Keratinocyte (primary cell): ENCODE measurements at regions not wholly inside any gene's neighbourhood (a gene's known extent, or its start where the extent isn't known, plus 50 kb on each side); places are given as distances from the start of the nearest gene placed in this dataset.
A peak's percentile ranks its signal among the peaks of the same experiment; 100 is the strongest.

Source experiments
- DNase-seq: peaks from one replicate; pipeline ENCODE4 v3.0.0-alpha.2; 2011; ENCODE audit warnings: low read depth, missing footprints, low spot score
- FAIRE-seq: peaks from 2 replicates; lab custom pipeline; 2011; peaks lifted over from hg19 to GRCh38; lab: Jason Lieb, UNC
- H2AFZ ChIP-seq: 2 replicates; pipeline ENCODE4 v1.6.0; 2012; ENCODE audit warnings: low read length, control low read depth, inconsistent platforms; ENCODE audit not compliant: control insufficient read depth
- H3K27ac ChIP-seq: 2 replicates; pipeline ENCODE4 v1.5.1; 2011; ENCODE audit warnings: low read length; ENCODE audit not compliant: control insufficient read depth, insufficient read depth
- H3K27me3 ChIP-seq: 3 replicates; pipeline ENCODE4 v1.6.0; 2011; ENCODE audit warnings: low read length; ENCODE audit not compliant: control insufficient read depth, insufficient read depth; ENCODE audit errors: extremely low read depth
- H3K36me3 ChIP-seq, 2 experiments: 2 replicates in 1 of 2; 3 replicates in 1 of 2; pipeline ENCODE4 v1.5.1; 2011; ENCODE audit warnings: low read length in 2 of 2, mild to moderate bottlenecking in 1 of 2; ENCODE audit not compliant: control insufficient read depth in 2 of 2, insufficient read depth in 2 of 2; ENCODE audit errors: extremely low read depth in 1 of 2
- H3K4me1 ChIP-seq: 3 replicates; pipeline ENCODE4 v1.5.1; 2011; ENCODE audit warnings: low read length; ENCODE audit not compliant: control insufficient read depth, insufficient read depth; ENCODE audit errors: extremely low read depth
- H3K4me2 ChIP-seq: 3 replicates; pipeline ENCODE4 v1.6.0; 2011; ENCODE audit warnings: low read depth, low read length; ENCODE audit not compliant: control insufficient read depth, insufficient read depth; ENCODE audit errors: extremely low read depth
- H3K4me3 ChIP-seq, 3 experiments: fragments of 200-600 bp in 1 of 3; sonication (generic) in 1 of 3; 2 replicates in 2 of 3; 3 replicates in 1 of 3; pipeline ENCODE4 v1.5.1; 2011 to 2016; ENCODE audit warnings: low read length in 3 of 3, mild to moderate bottlenecking in 3 of 3, control low read depth in 2 of 3, inconsistent platforms in 1 of 3, low read depth in 1 of 3, mixed read lengths in 1 of 3, mixed run types in 1 of 3, moderate library complexity in 1 of 3; ENCODE audit not compliant: control insufficient read depth in 2 of 3, insufficient read depth in 2 of 3; ENCODE audit errors: extremely low read depth in 1 of 3
- H3K79me2 ChIP-seq: 2 replicates; pipeline ENCODE4 v1.6.0; 2012; ENCODE audit warnings: low read length; ENCODE audit not compliant: control insufficient read depth, insufficient read depth
- H3K9ac ChIP-seq: 3 replicates; pipeline ENCODE4 v1.6.0; 2011; ENCODE audit warnings: low read length; ENCODE audit not compliant: control insufficient read depth, insufficient read depth; ENCODE audit errors: extremely low read depth
- H3K9me1 ChIP-seq: 3 replicates; pipeline ENCODE4 v1.6.0; 2011; ENCODE audit warnings: low read length; ENCODE audit not compliant: control insufficient read depth, insufficient read depth; ENCODE audit errors: extremely low read depth
- H3K9me3 ChIP-seq: 2 replicates; pipeline ENCODE4 v1.5.1; 2012; ENCODE audit warnings: low read depth, low read length; ENCODE audit not compliant: control insufficient read depth
- H4K20me1 ChIP-seq: 3 replicates; pipeline ENCODE4 v1.6.0; 2011; ENCODE audit warnings: low read length; ENCODE audit not compliant: control insufficient read depth, insufficient read depth; ENCODE audit errors: extremely low read depth
- EZH2 ChIP-seq: IDR thresholded peaks from one replicate; pipeline ENCODE4 v1.6.1; 2012; ENCODE audit warnings: inconsistent platforms, mild to moderate bottlenecking, low read length, moderate library complexity
- dilution Hi-C: fragments of 300-500 bp; cut with MboI; formaldehyde crosslinking; loops from one replicate; pipeline ENCODE4 v1.7.0; 2020; ENCODE audit warnings: low sequenced_read_pairs; ENCODE audit not compliant: extremely low pct_ligation_motif_present
- TF ChIP-seq, protein P1 (sequence below), 3 experiments: IDR thresholded peaks in 1 of 3; conservative IDR thresholded peaks in 1 of 3; optimal IDR thresholded peaks in 1 of 3; 2 replicates in 2 of 3; 3 replicates in 1 of 3; pipeline versions ENCODE3 to v1.5.1; 2011; ENCODE audit warnings: low read length in 3 of 3, mild to moderate bottlenecking in 3 of 3, moderate library complexity in 2 of 3, control low read depth in 1 of 3, inconsistent platforms in 1 of 3; ENCODE audit not compliant: insufficient read depth in 2 of 3; ENCODE audit errors: extremely low read depth in 1 of 3

DNA sequence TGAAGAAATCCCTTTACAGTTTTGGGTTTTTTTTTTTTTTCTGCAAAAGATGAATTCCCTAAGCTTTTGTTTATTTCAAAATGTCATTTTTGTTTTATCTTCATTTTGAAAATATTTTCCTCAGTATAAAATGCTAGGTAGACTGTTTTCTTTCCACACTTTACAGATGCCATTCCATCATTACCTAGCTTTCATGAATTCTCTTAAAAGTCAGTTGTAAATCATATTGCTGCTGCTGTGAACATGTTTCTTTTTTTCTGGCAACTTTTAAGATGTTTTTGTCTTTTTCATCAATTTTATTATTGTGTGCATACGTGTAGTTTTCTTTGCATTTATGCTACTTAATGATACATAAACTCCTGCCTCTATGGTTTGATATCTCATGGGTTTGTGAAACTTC is 168.3 kb downstream of the FAXC start:
- H3K27me3 ChIP-seq: no peaks in the 10 kb centered on the region
- DNase-seq: no peak
- no peaks in the 10 kb centered on the region for H3K79me2 ChIP-seq
- no peaks in the 10 kb centered on the region for H3K36me3 ChIP-seq
- H3K9me3 ChIP-seq: peaks cover 2% of the 10 kb centered on the region
- H3K9ac ChIP-seq: no peak overlapping the region
- H3K9me1 ChIP-seq: no peaks in the 10 kb centered on the region
- H3K4me2 ChIP-seq: no peak overlapping the region
- no peak for FAIRE-seq
- H3K4me1 ChIP-seq: peaks cover 14% of the 10 kb centered on the region
- no peaks in the 10 kb centered on the region for H4K20me1 ChIP-seq
- no peak for TF ChIP-seq EZH2
- TF ChIP-seq, protein P1, sequence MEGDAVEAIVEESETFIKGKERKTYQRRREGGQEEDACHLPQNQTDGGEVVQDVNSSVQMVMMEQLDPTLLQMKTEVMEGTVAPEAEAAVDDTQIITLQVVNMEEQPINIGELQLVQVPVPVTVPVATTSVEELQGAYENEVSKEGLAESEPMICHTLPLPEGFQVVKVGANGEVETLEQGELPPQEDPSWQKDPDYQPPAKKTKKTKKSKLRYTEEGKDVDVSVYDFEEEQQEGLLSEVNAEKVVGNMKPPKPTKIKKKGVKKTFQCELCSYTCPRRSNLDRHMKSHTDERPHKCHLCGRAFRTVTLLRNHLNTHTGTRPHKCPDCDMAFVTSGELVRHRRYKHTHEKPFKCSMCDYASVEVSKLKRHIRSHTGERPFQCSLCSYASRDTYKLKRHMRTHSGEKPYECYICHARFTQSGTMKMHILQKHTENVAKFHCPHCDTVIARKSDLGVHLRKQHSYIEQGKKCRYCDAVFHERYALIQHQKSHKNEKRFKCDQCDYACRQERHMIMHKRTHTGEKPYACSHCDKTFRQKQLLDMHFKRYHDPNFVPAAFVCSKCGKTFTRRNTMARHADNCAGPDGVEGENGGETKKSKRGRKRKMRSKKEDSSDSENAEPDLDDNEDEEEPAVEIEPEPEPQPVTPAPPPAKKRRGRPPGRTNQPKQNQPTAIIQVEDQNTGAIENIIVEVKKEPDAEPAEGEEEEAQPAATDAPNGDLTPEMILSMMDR (optimal IDR thresholded peaks at IDR 0.05 in 1 of 3, IDR thresholded peaks at IDR 0.05 in 1 of 3, conservative IDR thresholded peaks at IDR 0.05 in 1 of 3; ENCODE audit: extremely low read depth in 1 of 3, insufficient read depth in 2 of 3, low read length in 3 of 3): no peak
- dilution Hi-C loops: no loop called here
- no peak overlapping the region for H3K27ac ChIP-seq
- no peak overlapping the region for H3K4me3 ChIP-seq
- H2AFZ ChIP-seq: no peak overlapping the region

DNA sequence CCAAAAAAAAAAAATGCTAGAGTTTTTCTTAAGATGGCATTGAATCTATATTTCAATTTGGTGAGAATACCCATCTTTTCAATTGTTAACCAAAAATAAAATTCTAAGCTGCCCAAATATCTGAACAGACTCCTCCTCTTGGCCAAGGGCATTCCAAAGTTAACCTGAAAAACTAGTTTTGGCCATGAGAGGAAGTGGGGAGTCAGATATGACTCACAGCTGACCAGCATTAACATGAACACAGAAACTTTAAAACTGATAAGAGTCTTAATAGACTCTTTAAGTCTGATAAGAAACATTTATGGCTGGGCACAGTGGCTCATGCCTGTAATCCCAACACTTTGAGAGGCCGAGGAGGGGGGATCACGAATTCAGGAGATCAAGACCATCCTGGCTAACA is 171.3 kb downstream of the FAXC start:
- H3K36me3 ChIP-seq: no peaks in the 10 kb centered on the region
- H3K79me2 ChIP-seq: no peaks in the 10 kb centered on the region
- H3K4me2 ChIP-seq: peak overlapping the region; percentile 35
- no peaks in the 10 kb centered on the region for H4K20me1 ChIP-seq
- FAIRE-seq: peak; percentile 58
- H3K9me1 ChIP-seq: no peaks in the 10 kb centered on the region
- dilution Hi-C loops: no loop called here
- TF ChIP-seq, protein P1 (optimal IDR thresholded peaks at IDR 0.05 in 1 of 3, IDR thresholded peaks at IDR 0.05 in 1 of 3, conservative IDR thresholded peaks at IDR 0.05 in 1 of 3; ENCODE audit: extremely low read depth in 1 of 3, insufficient read depth in 2 of 3, low read length in 3 of 3): no peak
- no peak for TF ChIP-seq EZH2
- no peaks in the 10 kb centered on the region for H3K27me3 ChIP-seq
- H3K9ac ChIP-seq: no peak overlapping the region
- H3K4me1 ChIP-seq: peaks cover 8% of the 10 kb centered on the region
- no peak for DNase-seq
- H3K4me3 ChIP-seq: no peak overlapping the region
- H3K27ac ChIP-seq: no peak overlapping the region
- H2AFZ ChIP-seq: no peak overlapping the region
- peaks cover 2% of the 10 kb centered on the region for H3K9me3 ChIP-seq
